Neural cell (in vitro differentiated cells): ENCODE measurements at regions not wholly inside any gene's neighbourhood (a gene's known extent, or its start where the extent isn't known, plus 50 kb on each side); places are given as distances from the start of the nearest gene placed in this dataset.

Experiments used
- H2AFZ ChIP-seq: fragments of 200-600, 300-800 bp; sonication (generic), shearing (Covaris generic); 2 replicates; pipeline ENCODE4 v1.6.0; 2014; ENCODE audit warnings: low read depth, mild to moderate bottlenecking, antibody characterized with exemption, low read length, moderate library complexity
- H3F3A ChIP-seq: fragments of 200-600 bp; shearing (Covaris generic); 2 replicates; pipeline ENCODE4 v1.6.1; 2016; ENCODE audit warnings: mild to moderate bottlenecking, moderate library complexity, mixed read lengths, antibody characterized with exemption, low read length; ENCODE audit not compliant: insufficient read depth, poor library complexity, severe bottlenecking
- H3K27ac ChIP-seq: fragments of 200-600, 300-800 bp; sonication (generic), shearing (Covaris generic); 2 replicates; pipeline ENCODE4 v1.5.1; 2014; ENCODE audit warnings: mild to moderate bottlenecking, low read length, moderate library complexity
- H3K27me3 ChIP-seq: fragments of 300-800, 200-600 bp; sonication (generic), shearing (Covaris generic); 2 replicates; pipeline ENCODE4 v1.6.0; 2014; ENCODE audit warnings: mild to moderate bottlenecking, low read depth, low read length, moderate library complexity; ENCODE audit not compliant: insufficient read depth
- H3K36me3 ChIP-seq: fragments of 300-800, 200-600 bp; sonication (generic), shearing (Covaris generic); 2 replicates; pipeline ENCODE4 v1.5.1; 2014; ENCODE audit warnings: mild to moderate bottlenecking, antibody characterized with exemption, low read length, moderate library complexity; ENCODE audit not compliant: insufficient read depth
- H3K4me2 ChIP-seq: fragments of 300-800, 200-600 bp; sonication (generic), shearing (Covaris generic); 2 replicates; pipeline ENCODE4 v1.6.0; 2014; ENCODE audit warnings: mild to moderate bottlenecking, low read length
- H3K4me3 ChIP-seq: fragments of 300-800, 200-600 bp; sonication (generic), shearing (Covaris generic); 2 replicates; pipeline ENCODE4 v1.5.1; 2014; ENCODE audit warnings: mild to moderate bottlenecking, low read length, moderate library complexity
- H3K79me2 ChIP-seq: fragments of 200-600 bp; shearing (Covaris generic); replicated peaks from 2 replicates; pipeline ENCODE4 v1.6.0; 2014; ENCODE audit warnings: mild to moderate bottlenecking, low read length, moderate library complexity; ENCODE audit not compliant: insufficient read depth
- H3K9ac ChIP-seq: fragments of 300-800, 200-600 bp; sonication (generic), shearing (Covaris generic); 2 replicates; pipeline ENCODE4 v1.6.1; 2016; ENCODE audit warnings: mild to moderate bottlenecking, low read length, mixed read lengths
- H3K9me2 ChIP-seq: fragments of 200-600 bp; shearing (Covaris generic); 2 replicates; pipeline ENCODE4 v1.6.1; 2016; ENCODE audit warnings: mild to moderate bottlenecking, low read length, mixed read lengths; ENCODE audit not compliant: insufficient read depth
- H3K9me3 ChIP-seq: fragments of 200-600, 300-800 bp; sonication (generic), shearing (Covaris generic); 2 replicates; pipeline ENCODE4 v1.6.1; 2016; ENCODE audit warnings: mild to moderate bottlenecking, mixed run types, low read length, moderate library complexity, mixed read lengths
- H4K20me1 ChIP-seq: fragments of 200-600 bp; shearing (Covaris generic); 2 replicates; pipeline ENCODE4 v1.6.1; 2016; ENCODE audit warnings: mild to moderate bottlenecking, mixed run types; ENCODE audit not compliant: insufficient read depth
- EP300 ChIP-seq: fragments of 450-650 bp; conservative IDR thresholded peaks from 2 replicates; pipeline ENCODE4 v1.6.1; 2014; ENCODE audit warnings: antibody characterized with exemption, mild to moderate bottlenecking, moderate library complexity; ENCODE audit not compliant: poor library complexity, severe bottlenecking
- EZH2 ChIP-seq: fragments of 200-600, 300-800 bp; shearing (Covaris generic), sonication (generic); IDR thresholded peaks from 2 replicates; pipeline ENCODE4 v1.6.1; 2014; ENCODE audit warnings: antibody characterized with exemption, low read length, borderline replicate concordance, mild to moderate bottlenecking; ENCODE audit not compliant: insufficient read depth, poor library complexity, severe bottlenecking
- MXI1 ChIP-seq: fragments of 450-650 bp; conservative IDR thresholded peaks from 2 replicates; pipeline ENCODE4 v1.6.1; 2014; ENCODE audit warnings: antibody characterized with exemption, mild to moderate bottlenecking; ENCODE audit not compliant: poor library complexity, severe bottlenecking
- POLR2AphosphoS5 ChIP-seq: IDR thresholded peaks from 2 replicates; pipeline ENCODE4 v1.6.1; 2012
- RAD21 ChIP-seq: fragments of 450-650 bp; conservative IDR thresholded peaks from 2 replicates; pipeline ENCODE4 v1.6.1; 2014; ENCODE audit warnings: antibody characterized with exemption, mild to moderate bottlenecking, moderate library complexity
- SMC3 ChIP-seq: fragments of 450-650 bp; conservative IDR thresholded peaks from 2 replicates; pipeline ENCODE4 v1.6.1; 2014; ENCODE audit warnings: antibody characterized with exemption, mild to moderate bottlenecking, moderate library complexity; ENCODE audit not compliant: poor library complexity
- TAF1 ChIP-seq: IDR thresholded peaks from 2 replicates; pipeline ENCODE4 v1.6.1; 2012; ENCODE audit warnings: low read depth
- TF ChIP-seq, protein P1 (sequence below): IDR thresholded peaks from 2 replicates; pipeline ENCODE4 v1.6.1; 2012; ENCODE audit warnings: borderline replicate concordance
- TF ChIP-seq, protein P2 (sequence below): fragments of 450-650 bp; IDR thresholded peaks from 2 replicates; pipeline ENCODE4 v1.5.1; 2014; ENCODE audit warnings: antibody characterized with exemption, mild to moderate bottlenecking, moderate library complexity; ENCODE audit not compliant: poor library complexity, severe bottlenecking

DNA sequence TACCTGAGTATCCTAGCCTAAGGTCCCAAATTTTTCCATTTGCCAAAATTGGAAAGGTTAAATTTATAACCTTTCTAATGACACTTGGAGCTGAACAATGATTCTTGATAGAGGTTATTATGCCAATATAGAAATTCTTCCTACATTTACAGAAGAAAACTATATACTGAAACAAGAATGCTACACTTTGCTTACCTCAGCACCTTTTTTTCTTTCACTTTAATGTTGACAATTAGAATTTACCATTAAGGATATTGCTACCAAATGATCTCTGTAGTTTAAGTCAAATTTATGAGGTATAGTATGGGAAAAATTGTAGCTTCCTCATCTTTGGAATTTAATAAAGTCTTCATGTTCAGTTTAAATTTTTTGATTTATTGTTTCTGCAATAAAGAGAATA lies 577.0 kb downstream of the NR4A2 start (continued):
- no peak for TF ChIP-seq TAF1
- TF ChIP-seq MXI1, result no peak
- no peak for TF ChIP-seq EZH2

DNA sequence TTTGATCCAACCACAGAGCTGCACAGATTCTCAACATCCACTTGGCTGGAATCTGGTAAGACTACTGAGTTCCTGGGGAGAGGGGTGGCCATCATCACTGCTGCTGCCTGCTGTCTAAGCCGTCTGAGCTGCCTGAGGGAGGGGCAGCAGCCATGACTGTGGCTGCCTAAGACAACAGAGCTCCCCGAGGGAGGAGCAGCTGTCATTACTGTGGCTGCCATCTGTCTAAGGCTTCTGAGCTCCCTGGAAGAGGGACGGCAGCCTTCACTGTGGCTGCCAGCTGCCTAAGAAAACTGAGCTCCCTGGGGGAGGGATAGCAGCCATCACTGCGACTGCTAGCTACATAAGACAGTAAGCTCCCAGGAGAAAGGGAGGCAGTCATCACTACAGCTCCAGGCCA lies 584.4 kb downstream of the NR4A2 start:
- Histone ChIP-seq H4K20me1 (no peaks in the 10 kb centered on the region), H3K27me3 (no peaks in the 10 kb centered on the region), H3K36me3 (no peaks in the 10 kb centered on the region), H3K79me2 (no peaks in the 10 kb centered on the region), H3K27ac (no peak overlapping the region), H3K9me2 (no peaks in the 10 kb centered on the region), H3F3A (no peaks in the 10 kb centered on the region), H3K9ac (no peak overlapping the region), H3K4me2 (no peak overlapping the region), H3K9me3 (no peaks in the 10 kb centered on the region), H3K4me3 (no peak overlapping the region), H2AFZ (no peak overlapping the region)
- no peak for TF ChIP-seq SMC3
- no peak for TF ChIP-seq EZH2
- TF ChIP-seq RAD21, result no peak
- TF ChIP-seq, protein P1, sequence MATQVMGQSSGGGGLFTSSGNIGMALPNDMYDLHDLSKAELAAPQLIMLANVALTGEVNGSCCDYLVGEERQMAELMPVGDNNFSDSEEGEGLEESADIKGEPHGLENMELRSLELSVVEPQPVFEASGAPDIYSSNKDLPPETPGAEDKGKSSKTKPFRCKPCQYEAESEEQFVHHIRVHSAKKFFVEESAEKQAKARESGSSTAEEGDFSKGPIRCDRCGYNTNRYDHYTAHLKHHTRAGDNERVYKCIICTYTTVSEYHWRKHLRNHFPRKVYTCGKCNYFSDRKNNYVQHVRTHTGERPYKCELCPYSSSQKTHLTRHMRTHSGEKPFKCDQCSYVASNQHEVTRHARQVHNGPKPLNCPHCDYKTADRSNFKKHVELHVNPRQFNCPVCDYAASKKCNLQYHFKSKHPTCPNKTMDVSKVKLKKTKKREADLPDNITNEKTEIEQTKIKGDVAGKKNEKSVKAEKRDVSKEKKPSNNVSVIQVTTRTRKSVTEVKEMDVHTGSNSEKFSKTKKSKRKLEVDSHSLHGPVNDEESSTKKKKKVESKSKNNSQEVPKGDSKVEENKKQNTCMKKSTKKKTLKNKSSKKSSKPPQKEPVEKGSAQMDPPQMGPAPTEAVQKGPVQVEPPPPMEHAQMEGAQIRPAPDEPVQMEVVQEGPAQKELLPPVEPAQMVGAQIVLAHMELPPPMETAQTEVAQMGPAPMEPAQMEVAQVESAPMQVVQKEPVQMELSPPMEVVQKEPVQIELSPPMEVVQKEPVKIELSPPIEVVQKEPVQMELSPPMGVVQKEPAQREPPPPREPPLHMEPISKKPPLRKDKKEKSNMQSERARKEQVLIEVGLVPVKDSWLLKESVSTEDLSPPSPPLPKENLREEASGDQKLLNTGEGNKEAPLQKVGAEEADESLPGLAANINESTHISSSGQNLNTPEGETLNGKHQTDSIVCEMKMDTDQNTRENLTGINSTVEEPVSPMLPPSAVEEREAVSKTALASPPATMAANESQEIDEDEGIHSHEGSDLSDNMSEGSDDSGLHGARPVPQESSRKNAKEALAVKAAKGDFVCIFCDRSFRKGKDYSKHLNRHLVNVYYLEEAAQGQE, result no peak
- TF ChIP-seq EP300, result no peak
- no peak for TF ChIP-seq POLR2AphosphoS5
- TF ChIP-seq, protein P2, sequence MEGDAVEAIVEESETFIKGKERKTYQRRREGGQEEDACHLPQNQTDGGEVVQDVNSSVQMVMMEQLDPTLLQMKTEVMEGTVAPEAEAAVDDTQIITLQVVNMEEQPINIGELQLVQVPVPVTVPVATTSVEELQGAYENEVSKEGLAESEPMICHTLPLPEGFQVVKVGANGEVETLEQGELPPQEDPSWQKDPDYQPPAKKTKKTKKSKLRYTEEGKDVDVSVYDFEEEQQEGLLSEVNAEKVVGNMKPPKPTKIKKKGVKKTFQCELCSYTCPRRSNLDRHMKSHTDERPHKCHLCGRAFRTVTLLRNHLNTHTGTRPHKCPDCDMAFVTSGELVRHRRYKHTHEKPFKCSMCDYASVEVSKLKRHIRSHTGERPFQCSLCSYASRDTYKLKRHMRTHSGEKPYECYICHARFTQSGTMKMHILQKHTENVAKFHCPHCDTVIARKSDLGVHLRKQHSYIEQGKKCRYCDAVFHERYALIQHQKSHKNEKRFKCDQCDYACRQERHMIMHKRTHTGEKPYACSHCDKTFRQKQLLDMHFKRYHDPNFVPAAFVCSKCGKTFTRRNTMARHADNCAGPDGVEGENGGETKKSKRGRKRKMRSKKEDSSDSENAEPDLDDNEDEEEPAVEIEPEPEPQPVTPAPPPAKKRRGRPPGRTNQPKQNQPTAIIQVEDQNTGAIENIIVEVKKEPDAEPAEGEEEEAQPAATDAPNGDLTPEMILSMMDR, result no peak

DNA sequence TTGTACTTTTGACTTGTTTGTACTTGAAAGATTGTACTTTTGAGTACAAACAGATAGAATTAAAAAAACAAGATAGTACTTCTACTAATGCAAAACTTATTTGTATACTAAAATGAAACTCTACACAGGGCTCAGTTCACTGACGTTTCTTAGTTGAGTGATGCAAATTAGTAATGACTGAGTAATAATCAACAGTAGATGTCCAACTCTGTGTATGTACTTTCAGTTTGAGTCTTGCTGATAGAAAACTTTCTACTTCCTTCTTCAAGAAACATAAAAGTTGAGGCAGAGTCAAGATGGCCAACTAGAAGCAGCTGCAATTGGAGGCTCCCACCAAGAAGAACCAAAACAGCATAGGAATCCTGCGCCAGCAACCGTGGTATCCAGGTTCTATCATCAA lies 585.0 kb downstream of the NR4A2 start:
- H3K36me3 ChIP-seq, result no peaks in the 10 kb centered on the region
- no peaks in the 10 kb centered on the region for H3K79me2 ChIP-seq
- no peak overlapping the region for H3K9ac ChIP-seq
- H4K20me1 ChIP-seq, result no peaks in the 10 kb centered on the region
- no peaks in the 10 kb centered on the region for H3K9me2 ChIP-seq
- no peaks in the 10 kb centered on the region for H3F3A ChIP-seq
- H3K27ac ChIP-seq, result no peak overlapping the region
- TF ChIP-seq EP300 (no peak), RAD21 (no peak), POLR2AphosphoS5 (no peak), TAF1 (no peak), MXI1 (no peak), EZH2 (no peak), SMC3 (no peak)
- TF ChIP-seq, protein P1, result no peak
- TF ChIP-seq, protein P2, result no peak
- H3K4me2 ChIP-seq, result no peak overlapping the region
- no peaks in the 10 kb centered on the region for H3K27me3 ChIP-seq
- no peak overlapping the region for H2AFZ ChIP-seq
- no peaks in the 10 kb centered on the region for H3K9me3 ChIP-seq
- H3K4me3 ChIP-seq, result no peak overlapping the region
